HG03565 (cell line): ENCODE measurements at regions not wholly inside any gene's neighbourhood (a gene's known extent, or its start where the extent isn't known, plus 50 kb on each side); places are given as distances from the start of the nearest gene placed in this dataset.
"Not testable (repeated sequence)": the region's sequence is repeated elsewhere in the genome, so short reads cannot be mapped to it uniquely, and the experiment has no call there.

ENCODE experiments used
- ATAC-seq: cut with Tn5 transposase; IDR thresholded peaks from one replicate; pipeline ENCODE4 v1.9.1; 2021; ENCODE audit warnings: mild to moderate bottlenecking, moderate library complexity; ENCODE audit not compliant: unreplicated experiment

DNA sequence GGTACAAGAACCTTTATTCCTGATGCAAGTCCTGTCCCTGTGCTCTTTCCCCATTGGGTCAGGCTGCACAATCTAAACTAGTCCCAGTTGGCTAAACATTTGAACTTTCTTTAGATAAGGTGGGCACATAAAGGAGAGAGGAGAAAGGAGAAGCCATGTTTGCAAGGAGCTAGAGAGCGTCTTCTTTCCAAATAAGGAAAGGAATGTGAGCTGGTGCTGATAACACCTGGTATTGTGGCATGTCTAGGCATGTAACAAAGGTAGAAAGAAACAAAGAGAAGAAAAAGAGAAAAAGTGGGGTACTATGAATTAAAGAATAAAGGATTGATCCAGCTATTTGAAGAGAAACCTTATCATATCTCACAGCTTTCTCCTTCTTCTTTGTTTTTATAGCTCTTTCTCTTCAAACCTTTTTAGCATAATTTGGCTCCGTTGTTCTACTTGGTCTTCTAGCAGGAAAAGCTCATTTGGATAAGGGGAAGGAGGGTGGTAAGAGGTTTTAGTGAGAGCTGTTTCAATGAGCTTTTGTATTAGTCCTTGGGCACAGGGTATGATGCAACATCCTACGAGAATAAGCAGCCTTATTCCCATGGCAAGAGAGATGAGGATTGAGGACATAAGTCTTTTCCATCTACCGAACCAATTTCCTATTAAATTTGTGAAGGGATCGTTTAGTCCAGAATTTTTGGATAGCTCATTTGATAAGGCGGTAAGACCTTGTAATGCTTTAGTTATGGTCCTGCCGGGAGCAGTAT is 415.5 kb upstream of the MAN1A1 start:
- ATAC-seq, result no peak

DNA sequence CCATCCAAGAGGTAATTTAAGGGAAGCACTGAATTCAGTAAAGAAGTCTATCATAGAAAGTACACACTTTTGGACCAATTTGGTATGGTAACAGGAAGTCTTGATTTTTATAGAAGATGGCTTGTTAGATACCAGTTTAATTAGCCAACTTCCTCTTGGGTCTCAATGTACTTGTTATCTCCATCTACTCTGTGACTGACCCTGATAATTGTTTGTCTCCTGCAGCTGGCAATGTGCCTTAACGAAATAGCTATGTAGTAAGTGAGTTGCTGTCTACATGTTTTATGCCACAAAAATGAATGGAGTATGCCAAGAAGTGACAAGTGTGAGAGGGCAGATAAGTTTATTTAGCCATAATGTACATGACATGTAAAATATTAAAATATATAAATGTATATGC is 410.5 kb upstream of the MAN1A1 start:
- no peak for ATAC-seq

DNA sequence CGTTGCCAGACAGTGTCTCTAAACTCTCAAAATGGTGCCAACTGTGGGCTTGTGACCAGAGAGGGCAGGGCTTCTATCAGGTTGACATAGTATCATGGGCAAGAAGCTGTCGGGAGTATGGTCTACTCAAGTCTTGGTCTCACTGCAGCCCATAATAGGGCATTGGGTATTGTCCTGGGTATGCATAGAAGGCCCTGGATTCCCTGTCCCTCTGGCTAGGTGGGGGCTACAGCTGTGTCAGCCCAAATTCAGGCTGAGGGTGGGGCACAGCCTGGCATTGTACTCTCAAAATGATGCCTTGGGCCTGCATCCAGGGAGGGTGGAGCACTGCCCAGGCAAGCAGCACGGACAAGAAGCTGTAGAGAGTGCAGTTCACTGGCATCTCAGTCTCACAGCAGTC is 408.8 kb upstream of the MAN1A1 start:
- no peak for ATAC-seq

DNA sequence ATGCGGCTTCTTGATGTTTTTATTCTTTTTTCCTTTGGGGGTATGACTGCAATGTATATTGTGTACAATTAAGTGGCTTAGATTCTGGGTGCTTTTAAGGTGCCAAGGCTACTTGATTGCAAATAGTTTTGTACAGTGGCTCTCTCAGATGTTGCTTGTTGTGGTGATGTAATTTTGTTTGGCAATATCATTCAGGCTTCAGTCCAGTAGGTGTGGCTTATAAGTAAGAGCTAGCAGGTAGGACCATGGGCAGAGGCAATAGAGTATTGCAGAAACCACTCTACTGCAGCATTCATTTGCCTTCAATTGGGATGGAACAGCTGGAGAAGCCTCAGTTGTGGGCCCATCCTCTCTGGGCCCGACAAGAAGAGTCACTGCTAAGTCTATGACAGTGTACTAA is 407.9 kb upstream of the MAN1A1 start:
- no peak for ATAC-seq

DNA sequence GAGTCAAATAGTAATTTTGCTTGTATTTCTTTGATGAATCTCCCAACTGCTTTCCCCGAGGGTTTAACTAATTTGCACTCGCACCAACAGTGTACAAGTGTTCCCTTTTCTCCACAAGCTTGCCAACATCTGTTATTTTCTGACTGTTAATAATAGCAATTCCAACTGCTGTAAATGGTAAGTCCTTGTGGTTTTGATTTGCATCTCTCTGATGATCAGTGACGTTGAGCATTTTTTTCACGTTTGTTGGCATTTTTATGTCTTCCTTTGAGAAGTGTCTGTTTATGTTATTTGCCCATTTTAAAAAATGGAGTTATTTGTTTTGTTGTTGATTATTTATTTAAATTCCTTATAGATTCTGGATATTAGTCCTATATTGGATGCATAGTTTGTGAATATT is 399.8 kb upstream of the MAN1A1 start:
- ATAC-seq, result no peak

DNA sequence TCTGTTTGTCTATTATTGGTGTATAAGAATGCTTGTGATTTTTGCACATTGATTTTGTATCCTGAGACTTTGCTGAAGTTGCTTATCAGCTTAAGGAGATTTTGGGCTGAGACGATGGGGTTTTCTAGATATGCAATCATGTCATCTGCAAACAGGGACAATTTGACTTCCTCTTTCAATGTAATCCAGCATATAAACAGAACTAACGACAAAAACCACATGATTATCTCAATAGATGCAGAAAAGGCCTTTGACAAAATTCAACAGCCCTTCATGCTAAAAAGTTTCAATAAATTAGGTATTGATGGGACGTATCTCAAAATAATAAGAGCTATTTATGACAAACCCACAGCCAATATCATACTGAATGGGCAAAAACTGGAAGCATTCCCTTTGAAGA is 399.0 kb upstream of the MAN1A1 start:
- not testable (repeated sequence) for ATAC-seq

DNA sequence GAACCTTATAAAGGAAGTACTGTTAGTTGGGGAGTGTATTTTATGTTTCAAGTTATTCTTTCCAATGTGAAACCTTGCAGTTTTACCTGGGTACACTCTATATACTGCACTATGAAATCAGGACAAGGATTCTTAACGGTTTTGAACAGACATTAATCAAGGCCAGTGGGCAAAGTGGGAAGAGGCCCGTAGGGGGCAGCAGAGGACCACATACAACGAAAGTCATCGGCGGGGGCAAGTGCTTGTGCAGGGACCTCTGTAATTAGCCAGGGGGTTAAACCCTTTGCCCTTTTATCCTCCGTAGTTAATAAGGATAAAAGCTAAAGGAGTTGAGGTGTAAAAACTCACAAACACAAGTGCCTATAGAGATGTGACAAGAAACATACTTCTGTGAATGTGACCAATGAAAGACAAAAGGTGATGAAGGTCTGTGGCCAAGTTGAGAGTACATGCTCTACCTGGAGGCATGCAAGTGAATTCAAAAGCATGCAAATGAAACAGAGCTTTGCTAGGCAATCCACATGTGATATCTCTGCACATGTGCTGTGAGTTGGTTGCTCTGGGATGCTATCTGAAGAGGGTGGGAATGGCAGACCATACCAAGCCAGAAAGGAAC is 392.7 kb upstream of the MAN1A1 start:
- peak; percentile 88 for ATAC-seq

DNA sequence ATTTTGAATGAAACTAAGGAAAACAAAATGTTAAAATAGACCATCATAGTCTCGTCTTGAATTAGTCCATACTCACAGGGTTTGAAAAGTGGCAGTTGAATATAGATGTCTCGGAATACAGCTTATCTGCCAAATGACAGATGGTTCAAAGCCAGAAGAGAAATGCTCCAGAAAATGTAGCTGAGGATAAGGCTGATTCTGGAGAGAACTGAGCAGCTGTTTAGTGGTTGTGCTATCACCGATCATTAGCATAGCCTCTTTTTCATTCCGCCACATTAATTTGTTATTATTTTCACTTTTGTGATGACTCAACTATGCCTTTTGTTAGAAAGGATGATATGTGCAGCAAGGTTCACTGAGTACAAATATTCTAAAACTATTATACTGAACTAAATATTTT is 390.2 kb upstream of the MAN1A1 start:
- no peak for ATAC-seq

DNA sequence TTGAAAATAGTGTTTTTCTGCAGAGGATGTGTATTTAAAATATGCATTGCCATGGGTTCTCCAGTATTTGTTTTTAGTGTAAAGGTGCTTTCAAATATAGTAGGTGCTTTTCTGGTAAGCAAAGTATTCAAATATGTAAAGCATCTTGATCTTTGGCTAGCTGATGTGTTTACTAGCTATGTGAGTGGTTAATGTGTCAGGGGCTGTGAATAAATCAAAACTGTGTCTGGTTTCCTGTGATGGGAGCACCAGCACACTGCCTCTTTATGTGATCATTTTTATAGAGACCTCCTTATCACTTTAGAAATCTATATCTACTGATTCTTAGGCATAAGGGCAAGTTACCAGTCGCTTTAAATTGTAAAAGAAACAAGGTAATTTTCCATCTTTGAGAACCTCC is 388.9 kb upstream of the MAN1A1 start:
- ATAC-seq, result no peak

DNA sequence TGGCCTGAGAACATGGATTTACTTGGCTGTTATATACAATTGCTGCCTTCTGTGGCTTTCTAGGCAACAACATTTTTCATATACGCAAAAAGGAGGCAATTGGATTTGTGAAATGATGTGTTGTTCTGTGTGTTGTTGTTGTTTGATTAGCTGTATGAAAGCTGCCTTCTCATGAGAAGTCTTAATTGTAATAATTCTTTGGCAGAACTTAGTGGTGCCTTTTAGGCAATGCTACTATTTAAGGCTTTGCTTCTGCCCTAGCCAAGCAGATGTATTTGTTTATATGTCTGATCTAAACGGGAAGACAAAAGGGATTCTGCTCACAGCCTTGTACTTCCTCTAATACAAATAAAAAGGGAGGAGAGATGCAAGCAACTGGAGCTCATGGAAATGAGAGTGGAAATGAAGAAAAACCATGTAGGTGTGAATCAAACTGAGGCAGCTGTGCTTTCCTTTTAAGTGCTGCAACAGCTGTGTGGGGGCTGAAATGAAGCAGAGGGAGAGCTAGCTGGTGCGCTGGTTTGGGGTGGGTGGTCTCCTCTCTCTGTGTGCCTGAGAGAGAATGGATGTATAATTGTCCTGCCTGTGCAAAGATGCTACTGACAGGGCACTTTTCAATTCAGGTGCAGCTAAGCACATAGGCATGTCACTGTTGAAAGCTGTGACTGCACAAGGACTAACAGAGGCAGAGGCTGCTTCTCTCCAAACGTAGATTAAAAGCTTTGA is 386.9 kb upstream of the MAN1A1 start:
- ATAC-seq, result no peak

DNA sequence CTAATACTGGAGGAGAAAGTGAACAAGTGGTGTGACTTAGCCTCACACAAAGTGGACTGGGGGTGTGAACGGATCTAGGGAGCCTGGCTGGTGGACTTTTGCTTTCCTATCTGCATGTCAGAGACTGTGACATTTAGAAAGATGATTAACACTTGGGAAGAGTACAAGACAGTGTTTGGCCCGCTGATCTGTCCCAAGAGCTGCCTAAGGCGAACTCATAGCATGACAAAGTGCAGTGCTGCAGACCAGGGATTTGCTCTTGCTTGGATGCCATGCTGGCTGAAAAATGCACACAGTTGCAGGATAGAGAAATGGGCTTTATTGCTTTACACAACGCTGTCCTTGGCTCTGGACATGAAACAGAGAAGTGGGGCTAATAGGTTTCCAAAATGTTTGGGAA is 386.0 kb upstream of the MAN1A1 start:
- no peak for ATAC-seq

DNA sequence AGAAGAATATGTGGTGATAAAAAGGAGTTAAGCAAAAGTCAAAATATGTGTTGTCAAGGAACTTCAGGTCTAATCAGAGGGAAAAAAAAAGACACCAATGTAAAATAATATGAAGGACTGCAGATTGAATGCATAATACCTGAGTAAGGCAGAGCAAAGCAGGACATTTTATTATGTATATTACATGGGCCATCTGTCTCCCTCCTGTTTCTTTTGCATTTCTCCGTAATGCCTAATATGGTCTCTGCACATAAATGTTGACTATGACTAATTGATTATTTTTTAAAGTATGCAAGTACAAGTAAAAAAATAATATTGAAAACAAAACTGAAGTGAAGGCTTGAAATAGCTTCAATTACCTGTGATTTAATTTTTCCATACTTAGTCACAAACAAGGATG is 384.7 kb upstream of the MAN1A1 start:
- no peak for ATAC-seq

DNA sequence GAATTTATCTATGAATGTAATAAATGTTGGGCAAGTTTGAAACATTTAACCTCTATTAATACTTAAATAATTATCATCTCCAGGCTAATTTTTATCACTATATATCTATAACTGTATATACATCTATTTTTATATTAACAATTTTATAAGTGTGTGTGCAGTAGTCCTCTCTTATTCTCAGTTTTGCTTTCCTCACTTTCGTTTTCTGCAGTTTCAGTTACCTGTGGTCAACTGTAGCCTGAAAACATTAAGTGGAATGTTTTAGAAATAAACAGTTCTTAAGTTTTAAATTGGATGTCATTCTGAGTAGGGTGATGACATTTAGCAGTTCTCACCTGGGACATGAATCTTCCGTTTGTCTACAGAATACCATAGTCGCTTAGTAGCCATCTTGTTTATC is 379.4 kb upstream of the MAN1A1 start:
- peak; percentile 73 for ATAC-seq

DNA sequence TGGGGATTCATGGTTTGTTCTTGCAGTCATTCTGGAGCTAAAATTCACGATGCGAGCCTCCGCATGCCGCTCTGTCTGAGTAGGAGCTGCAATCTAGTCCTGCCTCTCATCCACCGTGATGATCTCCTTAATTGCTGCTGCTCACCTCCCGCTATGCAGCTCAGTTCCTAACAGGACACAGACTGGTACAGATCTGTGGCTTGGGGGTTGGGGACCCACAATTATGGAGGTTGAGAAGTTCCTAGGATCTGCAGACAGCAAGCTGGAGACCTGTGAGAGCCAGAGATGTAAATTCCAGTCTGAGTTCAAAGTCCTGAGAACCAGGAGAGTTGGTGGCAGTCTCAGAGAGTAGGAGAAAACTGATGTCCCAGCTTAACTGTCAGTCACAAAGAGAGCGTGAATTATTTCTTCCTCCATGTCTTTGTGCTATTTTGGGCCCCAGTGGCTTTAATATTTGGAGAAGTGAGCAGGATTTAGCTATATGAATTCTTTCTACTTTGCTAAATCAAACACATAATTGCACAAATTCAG is 378.7 kb upstream of the MAN1A1 start:
- no peak for ATAC-seq

DNA sequence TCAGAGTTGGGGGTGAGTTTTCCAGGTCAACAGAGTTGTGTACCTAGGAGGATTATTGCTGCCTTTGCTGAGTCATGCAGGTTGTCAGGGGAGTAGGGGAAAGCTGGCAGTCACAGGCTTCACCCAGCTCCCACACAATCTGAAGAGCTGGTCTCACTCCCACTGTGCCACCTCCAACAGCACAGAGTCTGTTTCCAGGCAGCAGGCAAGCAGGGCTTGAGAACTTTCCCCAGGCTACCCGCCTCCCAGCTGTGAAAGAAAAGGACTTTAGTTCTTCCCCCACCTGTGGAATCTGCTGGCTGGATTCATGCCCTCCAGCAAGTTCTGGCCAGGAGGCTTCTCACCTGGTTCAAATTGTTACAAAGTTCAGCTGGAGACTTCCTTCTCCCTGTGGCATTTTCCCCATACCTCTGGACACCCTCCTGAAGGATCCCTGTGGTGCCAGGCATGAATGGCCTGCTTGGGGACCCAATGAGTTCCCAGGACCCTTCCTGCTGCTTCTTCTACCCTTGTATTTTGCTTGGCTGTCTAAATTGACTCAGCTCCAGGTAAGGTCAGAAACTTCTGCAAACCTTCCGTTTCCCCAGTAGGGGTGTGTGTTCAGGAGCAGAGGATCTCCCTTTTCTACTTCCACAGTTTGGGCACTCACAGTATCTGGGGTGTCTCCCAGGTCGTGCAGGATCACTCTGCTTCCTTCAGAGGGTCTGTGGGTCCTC is 378.1 kb upstream of the MAN1A1 start:
- ATAC-seq, result no peak

DNA sequence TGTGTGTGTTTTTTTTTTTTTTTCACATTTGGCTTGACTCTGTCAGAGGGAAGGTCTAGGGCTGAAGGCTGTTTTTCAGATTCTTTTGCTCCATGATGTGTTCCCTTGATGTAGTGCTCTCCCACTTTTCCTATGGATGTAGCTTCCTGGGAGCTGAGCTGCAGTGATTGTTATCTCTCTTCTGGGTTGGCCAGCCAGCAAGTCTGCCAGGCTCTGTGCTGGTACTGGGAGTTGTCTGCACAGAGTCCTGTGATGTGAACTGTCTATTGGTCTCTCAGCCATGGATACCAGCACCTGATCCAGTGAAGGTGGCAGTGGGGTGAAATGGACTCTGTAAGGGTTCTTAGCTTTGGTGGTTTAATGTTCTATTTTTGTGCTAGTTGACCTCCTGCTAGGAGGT is 377.4 kb upstream of the MAN1A1 start:
- not testable (repeated sequence) for ATAC-seq

DNA sequence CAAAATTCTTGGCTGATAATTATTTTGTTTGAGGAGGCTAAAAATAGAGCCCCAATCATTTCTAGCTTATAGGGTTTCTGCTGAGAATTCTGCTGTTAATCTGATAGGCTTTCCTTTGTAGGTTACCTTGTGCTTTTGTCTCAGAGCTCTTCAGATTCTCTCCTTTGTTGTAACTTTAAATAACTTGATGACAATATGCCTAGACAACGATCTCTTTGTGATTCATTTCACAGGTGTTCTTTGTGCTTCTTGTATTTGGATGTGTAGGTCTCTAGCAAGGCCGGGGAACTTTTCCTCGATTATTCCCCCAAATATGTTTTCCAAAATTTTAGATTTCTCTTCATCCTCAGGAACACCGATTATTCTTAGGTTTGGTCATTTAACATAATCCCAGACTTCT is 376.5 kb upstream of the MAN1A1 start:
- ATAC-seq, result no peak

DNA sequence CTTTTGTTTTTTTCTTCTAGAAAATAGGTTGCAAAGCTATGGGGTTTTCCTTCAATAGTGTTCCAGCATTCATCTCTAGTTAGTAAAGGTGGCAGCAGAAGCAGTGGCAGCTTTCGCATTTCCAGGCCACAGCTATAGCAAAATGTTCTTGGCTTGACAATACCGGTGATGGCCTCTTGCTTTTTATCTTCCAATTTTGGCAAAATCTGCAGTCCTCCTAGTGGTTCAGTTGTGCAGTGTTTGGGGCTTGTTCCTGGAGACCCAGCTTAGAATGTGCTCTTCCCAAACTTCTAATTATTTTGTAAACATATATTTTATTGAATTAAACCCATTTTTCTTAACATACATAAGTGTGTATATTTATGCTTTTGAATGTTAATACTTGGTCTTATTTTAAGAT is 370.6 kb upstream of the MAN1A1 start:
- no peak for ATAC-seq

DNA sequence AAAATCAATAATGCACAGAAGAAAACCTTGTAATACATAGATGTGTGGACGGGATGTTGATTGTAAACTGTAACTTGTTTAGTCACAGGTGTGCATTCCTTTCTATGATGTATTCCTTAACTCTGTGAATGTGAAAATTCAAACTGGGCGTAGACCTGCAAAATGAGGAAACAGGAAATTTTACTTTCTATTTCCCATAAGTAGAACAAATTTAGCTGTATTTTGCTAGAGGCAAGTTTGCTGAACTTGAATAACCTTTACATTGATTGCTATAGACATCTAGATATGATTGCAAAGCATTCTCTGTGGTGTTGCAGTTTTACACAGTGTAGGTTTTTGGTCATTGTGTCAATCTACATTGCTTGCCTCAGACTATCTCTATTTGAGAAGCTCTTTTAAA is 368.4 kb upstream of the MAN1A1 start:
- no peak for ATAC-seq

DNA sequence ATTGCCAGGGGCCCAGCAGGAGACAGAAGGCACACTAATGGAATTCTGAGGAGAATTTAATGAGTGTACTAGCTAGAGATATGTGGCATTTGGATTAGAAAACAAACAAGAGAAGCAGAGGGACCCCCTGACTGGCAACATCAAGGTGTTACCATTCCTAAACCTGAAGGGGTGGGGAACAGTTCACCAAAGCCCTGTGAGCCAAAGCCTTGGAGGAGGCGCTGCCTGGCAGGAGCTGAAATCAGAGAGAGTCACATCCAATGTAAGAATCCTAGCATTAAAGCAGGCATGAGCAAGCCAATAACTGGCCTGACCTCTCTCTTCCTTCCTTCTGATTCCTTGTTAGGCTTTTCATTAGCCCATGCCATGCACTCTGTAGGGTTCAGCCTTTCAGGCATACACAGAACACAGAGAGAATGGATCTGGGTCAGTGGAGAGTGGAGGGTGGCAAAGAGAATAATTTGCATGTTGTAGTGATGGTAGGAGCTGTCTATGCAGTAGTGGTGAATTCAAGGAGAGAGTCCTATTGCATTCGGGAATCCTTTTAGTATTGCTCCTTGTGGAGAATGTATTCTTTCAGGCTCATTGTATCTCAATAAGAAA is 367.2 kb upstream of the MAN1A1 start:
- no peak for ATAC-seq

DNA sequence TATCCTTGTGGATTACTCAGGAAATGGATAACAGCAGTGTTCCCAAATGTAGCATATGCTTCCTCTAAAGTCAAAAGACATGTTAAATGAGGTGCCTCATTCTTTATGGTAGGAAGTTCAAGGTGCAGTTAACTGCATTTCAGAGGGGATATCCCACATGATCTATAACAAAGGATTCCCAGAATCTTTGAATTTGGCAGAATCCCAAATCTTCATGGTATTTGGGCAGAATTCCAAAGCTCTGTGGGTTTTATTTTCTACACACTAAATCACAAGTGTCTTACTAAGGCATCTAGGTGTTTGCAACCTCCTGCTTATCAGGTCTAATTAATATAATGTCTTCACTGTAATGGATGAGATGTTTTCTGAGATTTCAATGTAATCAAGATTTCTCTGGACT is 364.3 kb upstream of the MAN1A1 start:
- ATAC-seq, result no peak
